SK-N-MC (cell line): ENCODE measurements at regions not wholly inside any gene's neighbourhood (a gene's known extent, or its start where the extent isn't known, plus 50 kb on each side); places are given as distances from the start of the nearest gene placed in this dataset.

Source experiments
- EZH2 ChIP-seq: fragments of 200-600 bp; sonication (generic); IDR thresholded peaks from one replicate; pipeline ENCODE4 v1.6.1; 2017; ENCODE audit warnings: antibody characterized with exemption
- POLR2AphosphoS5 ChIP-seq: IDR thresholded peaks from 2 replicates; pipeline ENCODE4 v1.6.1; 2012; ENCODE audit warnings: mild to moderate bottlenecking, low read depth, low read length, borderline replicate concordance

- no peak for TF ChIP-seq EZH2
- TF ChIP-seq POLR2AphosphoS5 = no peak
These were observed 1195.1 kb downstream of the PCDH18 start for GRCh38 chr4:136337216-136337615.
